CD14-positive monocyte (primary cell): ENCODE measurements at regions not wholly inside any gene's neighbourhood (a gene's known extent, or its start where the extent isn't known, plus 50 kb on each side); places are given as distances from the start of the nearest gene placed in this dataset.

ENCODE experiments used
- DNase-seq, 3 donors: peaks; one replicate each; pipeline ENCODE4 v3.0.0-alpha.2; 2011 to 2022
- H2AFZ ChIP-seq: 2 replicates; pipeline ENCODE4 v1.6.0; 2012; ENCODE audit warnings: mild to moderate bottlenecking, low read depth, low read length, inconsistent platforms; ENCODE audit not compliant: insufficient read depth, poor library complexity, severe bottlenecking
- H3K27ac ChIP-seq, 2 donors: 1 replicate in 1 of 2; 2 replicates in 1 of 2; pipeline ENCODE4 v1.5.1; 2012 to 2013; ENCODE audit warnings: low read length in 2 of 2, control low read depth in 1 of 2, inconsistent platforms in 1 of 2, low read depth in 1 of 2, mild to moderate bottlenecking in 1 of 2
- H3K27me3 ChIP-seq, 2 donors: one replicate each; pipeline versions ENCODE4 v1.6.0 to v1.6.1; 2011 to 2013; ENCODE audit warnings: low read length in 2 of 2; ENCODE audit not compliant: control insufficient read depth in 2 of 2, insufficient read depth in 2 of 2
- H3K36me3 ChIP-seq, 2 donors: replicated peaks in 1 of 2; 1 replicate in 1 of 2; 2 replicates in 1 of 2; pipeline versions ENCODE4 v1.5.1 to v1.6.1; 2012 to 2013; ENCODE audit warnings: low read length in 2 of 2, control low read depth in 1 of 2, inconsistent platforms in 1 of 2, mild to moderate bottlenecking in 1 of 2; ENCODE audit not compliant: insufficient read depth in 2 of 2, control insufficient read depth in 1 of 2
- H3K4me1 ChIP-seq, 2 donors: 1 replicate in 1 of 2; 2 replicates in 1 of 2; pipeline versions ENCODE4 v1.5.1 to v1.6.1; 2012 to 2013; ENCODE audit warnings: low read length in 2 of 2, control low read depth in 1 of 2, inconsistent platforms in 1 of 2, mild to moderate bottlenecking in 1 of 2, moderate library complexity in 1 of 2; ENCODE audit not compliant: insufficient read depth in 2 of 2, control insufficient read depth in 1 of 2
- H3K4me2 ChIP-seq: replicated peaks from 2 replicates; pipeline ENCODE3; 2012; ENCODE audit warnings: low read length, moderate library complexity, mild to moderate bottlenecking; ENCODE audit not compliant: poor library complexity, severe bottlenecking; ENCODE audit errors: extremely low read depth
- H3K4me3 ChIP-seq, 3 experiments: fragments of 200-600 bp in 1 of 3; sonication (generic) in 1 of 3; replicated peaks in 1 of 3; 1 replicate in 2 of 3; 2 replicates in 1 of 3; pipeline ENCODE4 v1.5.1; 2011 to 2013; ENCODE audit warnings: low read length in 3 of 3, mild to moderate bottlenecking in 3 of 3, control low read depth in 2 of 3, low read depth in 2 of 3, inconsistent platforms in 1 of 3, moderate library complexity in 1 of 3
- H3K79me2 ChIP-seq: 2 replicates; pipeline ENCODE4 v1.6.0; 2012; ENCODE audit warnings: mild to moderate bottlenecking, control low read depth, inconsistent platforms, low read length, moderate library complexity; ENCODE audit not compliant: insufficient read depth
- H3K9ac ChIP-seq: 2 replicates; pipeline ENCODE4 v1.6.0; 2017; ENCODE audit warnings: low read length, mild to moderate bottlenecking; ENCODE audit not compliant: insufficient read depth, poor library complexity, severe bottlenecking
- H3K9me3 ChIP-seq, 2 donors: replicated peaks in 1 of 2; 1 replicate in 1 of 2; 2 replicates in 1 of 2; pipeline versions ENCODE4 v1.5.1 to v1.6.1; 2012 to 2013; ENCODE audit warnings: low read length in 2 of 2, control low read depth in 1 of 2; ENCODE audit not compliant: control insufficient read depth in 1 of 2, insufficient read depth in 1 of 2
- H4K20me1 ChIP-seq: 2 replicates; pipeline ENCODE4 v1.6.0; 2012; ENCODE audit warnings: mild to moderate bottlenecking, low read length, control low read depth, moderate library complexity; ENCODE audit not compliant: insufficient read depth
- H3K27ac Mint-ChIP-seq, 7 donors: one replicate each; pipeline ENCODE4 v1.8.0; 2020; ENCODE audit warnings: mild to moderate bottlenecking in 7 of 7, mixed read lengths in 7 of 7, moderate library complexity in 6 of 7, inconsistent platforms in 2 of 7
- H3K27me3 Mint-ChIP-seq, 3 donors: one replicate each; pipeline ENCODE4 v1.8.0; 2021 to 2022; ENCODE audit warnings: low read depth in 3 of 3, mild to moderate bottlenecking in 3 of 3, mixed read lengths in 3 of 3, moderate library complexity in 3 of 3, inconsistent platforms in 1 of 3
- H3K36me3 Mint-ChIP-seq, 2 donors: one replicate each; pipeline ENCODE4 v1.8.0; 2020; ENCODE audit warnings: mixed read lengths in 2 of 2, inconsistent platforms in 1 of 2, mild to moderate bottlenecking in 1 of 2
- H3K4me1 Mint-ChIP-seq: one replicate; pipeline ENCODE4 v1.8.0; 2020; ENCODE audit warnings: mild to moderate bottlenecking, mixed read lengths
- H3K4me3 Mint-ChIP-seq, 2 donors: one replicate each; pipeline ENCODE4 v1.8.0; 2020; ENCODE audit warnings: mild to moderate bottlenecking in 2 of 2, mixed read lengths in 2 of 2, moderate library complexity in 1 of 2
- H3K9me3 Mint-ChIP-seq, 7 donors: one replicate each; pipeline ENCODE4 v1.8.0; 2020 to 2022; ENCODE audit warnings: mixed read lengths in 7 of 7, mild to moderate bottlenecking in 6 of 7, moderate library complexity in 6 of 7, inconsistent platforms in 2 of 7
- WGBS: methylation state at CpG from one replicate; pipeline ENCODE4 v1.1.5; 2013; ENCODE audit warnings: missing lambda C conversion rate; ENCODE audit not compliant: insufficient coverage; 5-methylcytosine and 5-hydroxymethylcytosine counted together
- intact Hi-C, 2 donors: fragments of 100-400 bp; cut with micrococcal nuclease; formaldehyde crosslinking; loops; one replicate each; pipeline versions ENCODE4 v1.15.0 to v1.15.1; 2023
- TF ChIP-seq, protein P1 (sequence below): fragments of 200-600 bp; IDR thresholded peaks from one replicate; pipeline ENCODE4 v1.8.0; 2022; ENCODE audit warnings: antibody characterized with exemption, mild to moderate bottlenecking

DNA sequence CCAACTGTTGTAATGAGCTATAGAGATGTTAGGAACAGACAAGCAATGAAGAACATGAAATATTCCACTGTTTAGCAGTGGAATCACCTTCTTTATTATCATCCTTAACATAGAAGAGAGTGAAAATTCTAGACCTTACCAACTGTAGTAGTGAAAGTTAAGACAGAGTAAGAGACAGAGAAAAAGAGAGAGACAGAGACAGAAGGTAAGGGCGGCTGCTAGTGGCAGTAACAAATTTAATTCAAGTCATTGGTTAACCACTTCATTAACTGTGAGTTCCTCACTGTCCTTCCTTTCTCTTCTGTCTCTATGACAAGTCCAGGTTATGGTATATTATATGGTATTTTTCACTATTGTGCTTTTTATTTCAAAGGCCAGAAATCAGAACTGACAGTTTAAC is 355.7 kb upstream of the ESRRG start:
- Mint-ChIP-seq H3K27me3 (peaks cover 0 to 4% (median 0%) of the 10 kb centered on the region in 3 donors), H3K36me3 (no peaks in the 10 kb centered on the region), H3K9me3 (peaks cover 0 to 1% (median 0%) of the 10 kb centered on the region in 7 donors), H3K27ac (no peak overlapping the region), H3K4me1 (no peaks in the 10 kb centered on the region), H3K4me3 (no peak overlapping the region)
- Histone ChIP-seq H3K9ac (no peak overlapping the region), H3K79me2 (no peaks in the 10 kb centered on the region), H3K4me1 (no peaks in the 10 kb centered on the region), H4K20me1 (no peaks in the 10 kb centered on the region), H3K36me3 (no peaks in the 10 kb centered on the region), H3K27ac (no peak overlapping the region), H2AFZ (no peak overlapping the region), H3K4me2 (no peak overlapping the region), H3K4me3 (no peak overlapping the region), H3K9me3 (no peaks in the 10 kb centered on the region), H3K27me3 (no peaks in the 10 kb centered on the region)
- TF ChIP-seq, protein P1, sequence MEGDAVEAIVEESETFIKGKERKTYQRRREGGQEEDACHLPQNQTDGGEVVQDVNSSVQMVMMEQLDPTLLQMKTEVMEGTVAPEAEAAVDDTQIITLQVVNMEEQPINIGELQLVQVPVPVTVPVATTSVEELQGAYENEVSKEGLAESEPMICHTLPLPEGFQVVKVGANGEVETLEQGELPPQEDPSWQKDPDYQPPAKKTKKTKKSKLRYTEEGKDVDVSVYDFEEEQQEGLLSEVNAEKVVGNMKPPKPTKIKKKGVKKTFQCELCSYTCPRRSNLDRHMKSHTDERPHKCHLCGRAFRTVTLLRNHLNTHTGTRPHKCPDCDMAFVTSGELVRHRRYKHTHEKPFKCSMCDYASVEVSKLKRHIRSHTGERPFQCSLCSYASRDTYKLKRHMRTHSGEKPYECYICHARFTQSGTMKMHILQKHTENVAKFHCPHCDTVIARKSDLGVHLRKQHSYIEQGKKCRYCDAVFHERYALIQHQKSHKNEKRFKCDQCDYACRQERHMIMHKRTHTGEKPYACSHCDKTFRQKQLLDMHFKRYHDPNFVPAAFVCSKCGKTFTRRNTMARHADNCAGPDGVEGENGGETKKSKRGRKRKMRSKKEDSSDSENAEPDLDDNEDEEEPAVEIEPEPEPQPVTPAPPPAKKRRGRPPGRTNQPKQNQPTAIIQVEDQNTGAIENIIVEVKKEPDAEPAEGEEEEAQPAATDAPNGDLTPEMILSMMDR, result no peak
- no peak for DNase-seq
- no CpG with 5 or more reads among the region's 1 CpG for WGBS
- intact Hi-C loops, result no loop called here

DNA sequence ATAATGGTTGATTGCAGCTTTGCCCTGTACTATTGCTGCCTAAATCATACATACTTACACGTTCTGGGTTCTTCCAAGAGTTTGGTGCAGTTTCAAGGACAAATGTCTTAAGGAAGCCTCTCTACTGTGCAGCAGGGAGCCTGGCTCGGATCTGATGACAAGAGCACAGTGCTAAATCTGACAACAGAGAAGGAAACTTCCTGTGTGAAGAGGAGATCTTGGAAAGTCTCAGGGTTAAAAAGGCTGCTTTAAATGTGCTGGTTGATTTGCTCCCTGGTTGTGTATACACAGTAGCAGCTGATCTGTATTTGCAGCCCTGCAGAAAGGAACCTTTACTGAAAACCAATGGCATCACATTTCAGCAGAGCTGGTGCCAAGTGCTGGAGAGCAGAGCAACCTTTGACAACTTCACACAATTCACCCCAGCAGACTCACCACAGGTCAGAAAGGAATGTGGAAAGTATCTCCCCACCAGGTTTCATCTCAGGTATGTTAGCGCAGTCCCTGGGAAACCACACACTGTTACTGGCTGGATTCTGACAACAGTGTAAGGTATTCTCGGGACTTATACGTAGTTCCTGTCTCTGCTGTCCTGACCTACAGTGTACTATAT is 355.0 kb upstream of the ESRRG start:
- H3K4me3 ChIP-seq, result no peak overlapping the region
- no peaks in the 10 kb centered on the region for H3K9me3 ChIP-seq
- H3K27ac ChIP-seq, result no peak overlapping the region
- intact Hi-C loops, result no loop called here
- no peak overlapping the region for H3K9ac ChIP-seq
- H3K4me2 ChIP-seq, result no peak overlapping the region
- H3K36me3 Mint-ChIP-seq, result no peaks in the 10 kb centered on the region
- no peak overlapping the region for H3K4me3 Mint-ChIP-seq
- H3K4me1 ChIP-seq, result no peaks in the 10 kb centered on the region
- DNase-seq, result no peak
- no peaks in the 10 kb centered on the region for H3K79me2 ChIP-seq
- H3K27me3 Mint-ChIP-seq, result peaks cover 0 to 4% (median 0%) of the 10 kb centered on the region in 3 donors
- no peaks in the 10 kb centered on the region for H3K27me3 ChIP-seq
- no peaks in the 10 kb centered on the region for H3K4me1 Mint-ChIP-seq
- H3K27ac Mint-ChIP-seq, result no peak overlapping the region
- H4K20me1 ChIP-seq, result no peaks in the 10 kb centered on the region
- TF ChIP-seq, protein P1, result no peak
- H3K9me3 Mint-ChIP-seq, result no peaks in the 10 kb centered on the region
- 14% methylated on average over 1 of the region's 5 CpGs for WGBS
- H2AFZ ChIP-seq, result no peak overlapping the region
- H3K36me3 ChIP-seq, result no peaks in the 10 kb centered on the region
